Stimulated activated naive CD8-positive, alpha-beta T cell treated with anti-CD3 and anti-CD28 coated beads, Interleukin-15, Interleukin-2, amounts not matched to agents 100 U/mL and 50 U/mL, for 24 hours (primary cell): ENCODE measurements at regions not wholly inside any gene's neighbourhood (a gene's known extent, or its start where the extent isn't known, plus 50 kb on each side); places are given as distances from the start of the nearest gene placed in this dataset.
"Not testable (repeated sequence)": the region's sequence is repeated elsewhere in the genome, so short reads cannot be mapped to it uniquely, and the experiment has no call there.

Source experiments
- ATAC-seq: fragments of 150-1000 bp; cut with Tn5 transposase; one replicate; pipeline ENCODE4 v1.10.0; 2021
- DNase-seq: peaks from one replicate; pipeline ENCODE4 v3.0.0; 2021

DNA sequence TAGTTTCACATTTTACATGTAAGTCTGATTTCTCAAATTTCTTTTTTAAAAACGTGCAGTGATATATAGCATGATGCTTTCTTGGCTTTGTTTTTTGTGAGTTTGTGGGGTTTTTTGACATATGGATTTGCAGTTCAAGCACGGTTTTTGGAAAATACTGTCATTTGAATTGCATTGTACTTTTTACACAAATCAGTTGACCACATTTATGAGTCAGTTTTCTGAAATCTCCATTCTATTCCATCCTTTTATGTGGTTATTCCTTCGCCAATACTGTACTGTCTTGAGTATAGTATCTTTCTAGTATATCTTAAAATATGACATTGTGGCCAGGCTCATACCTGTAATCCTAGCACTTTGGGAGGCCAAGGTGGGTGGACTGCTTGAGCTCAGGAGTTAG, 890.0 kb upstream of the CITED2 start:
- ATAC-seq (no peak), DNase-seq (no peak)

DNA sequence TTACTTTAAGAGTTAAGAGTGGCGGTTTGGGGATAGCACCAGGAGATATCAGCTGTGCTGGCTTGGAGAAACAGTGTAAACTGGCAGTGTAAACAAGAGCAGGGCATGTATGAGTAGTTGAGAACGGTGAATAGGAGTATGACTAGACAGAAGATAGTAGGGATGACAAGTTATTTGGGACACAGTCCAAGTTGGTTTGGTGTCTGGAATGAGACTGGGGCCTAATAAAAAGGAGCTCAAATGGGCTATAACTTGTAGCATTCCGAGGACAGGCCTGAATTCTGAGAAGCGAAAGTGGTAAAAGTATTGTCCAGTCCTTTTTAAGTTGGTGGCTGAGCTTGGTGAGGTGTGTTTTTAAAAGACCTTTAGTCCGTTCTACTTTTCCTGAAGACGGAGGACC, 883.9 kb upstream of the CITED2 start:
- ATAC-seq, DNase-seq: not testable (repeated sequence)

DNA sequence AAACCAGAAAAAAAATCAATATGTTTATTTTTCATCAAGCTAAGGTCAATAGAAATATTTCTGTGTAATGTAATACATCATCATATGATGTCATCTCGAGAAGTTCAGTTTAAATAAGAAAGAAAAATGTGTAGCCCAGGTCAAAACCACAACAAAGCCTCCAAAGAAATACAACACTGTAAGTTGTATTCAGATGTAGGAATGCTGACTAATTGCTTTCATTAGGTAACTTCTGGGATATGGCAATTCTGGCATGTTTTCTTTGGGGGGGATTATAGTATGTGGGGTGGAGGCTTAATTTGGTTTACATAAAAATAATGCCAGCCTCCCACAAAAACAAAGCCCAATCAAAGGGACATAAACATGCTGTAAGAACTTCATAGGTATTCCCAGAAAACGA, 881.8 kb upstream of the CITED2 start:
- ATAC-seq = no peak

DNA sequence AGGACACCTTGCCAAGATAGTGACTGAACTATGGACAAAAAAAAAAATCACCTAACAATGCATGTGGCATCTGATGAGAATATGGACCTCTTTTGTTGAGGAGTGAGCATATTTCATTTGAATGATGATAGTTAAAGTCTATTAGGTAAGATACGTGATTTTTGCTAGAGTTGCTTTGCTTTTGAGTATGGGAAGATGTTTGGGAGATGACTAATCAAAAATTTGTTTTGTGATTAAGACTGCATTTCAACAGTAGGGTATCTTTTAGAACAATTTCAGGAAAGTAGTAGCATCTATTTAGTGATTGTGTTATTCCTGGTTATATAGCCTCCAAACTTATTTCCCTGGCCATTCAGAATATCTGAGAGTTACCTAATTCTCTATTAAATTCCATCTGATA, 878.6 kb upstream of the CITED2 start:
- no peak for DNase-seq
- no peak for ATAC-seq

More for the DNA sequence above, 881.8 kb upstream of the CITED2 start:
- DNase-seq = no peak

DNA sequence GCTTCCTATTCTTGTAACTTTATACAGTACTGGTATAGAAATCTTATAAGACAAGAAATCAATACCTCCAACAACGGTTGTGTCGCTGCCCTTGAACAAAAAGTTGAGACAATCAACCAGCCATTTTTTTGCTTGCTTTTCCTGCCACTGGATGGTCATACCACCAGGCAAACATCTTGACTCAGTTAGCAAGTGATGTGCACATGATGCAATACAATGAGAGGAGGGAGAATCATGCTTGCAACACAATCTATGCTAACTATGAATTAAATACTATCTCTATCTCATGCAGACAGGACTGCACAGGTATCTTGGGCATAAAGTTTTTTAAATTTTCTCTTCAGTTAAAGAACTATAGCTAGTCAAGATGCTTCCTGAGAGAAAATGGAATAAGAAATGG, 877.7 kb upstream of the CITED2 start:
- DNase-seq (no peak), ATAC-seq (no peak)

DNA sequence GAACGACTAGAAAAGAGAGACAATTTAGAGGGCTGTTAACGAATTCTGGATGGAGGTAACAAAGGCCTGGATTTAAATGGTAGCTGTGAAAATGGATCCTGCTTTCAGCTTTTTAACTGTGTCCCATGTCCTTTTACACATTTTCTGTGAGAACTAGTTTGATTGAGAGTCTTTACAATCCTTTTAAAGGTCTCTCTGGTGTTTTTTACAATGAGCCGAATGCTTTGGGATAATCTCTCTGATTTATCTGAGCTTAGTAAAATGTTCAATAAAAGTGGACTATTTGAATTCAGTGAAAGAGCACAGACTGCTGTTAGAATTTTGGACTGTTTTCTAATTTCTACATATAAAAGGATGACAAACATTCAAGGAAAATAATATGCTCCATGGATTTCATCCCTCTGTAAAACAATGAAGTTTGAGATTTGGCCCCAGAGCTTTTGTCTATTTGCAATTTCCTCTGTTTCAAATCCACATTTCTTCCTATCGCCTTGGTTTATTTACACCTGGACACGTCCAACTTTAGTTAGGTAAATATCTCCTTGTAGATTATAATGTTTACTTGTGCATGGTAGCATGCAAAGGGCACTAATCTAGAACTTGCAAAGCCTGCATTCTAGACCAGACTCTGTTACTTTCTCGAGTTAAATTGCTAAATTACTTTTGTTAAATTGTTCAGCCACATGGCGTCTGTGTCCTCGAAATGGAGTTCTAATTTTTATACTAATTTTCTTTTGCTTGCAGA, 871.0 kb upstream of the CITED2 start:
- ATAC-seq (no peak), DNase-seq (no peak)

DNA sequence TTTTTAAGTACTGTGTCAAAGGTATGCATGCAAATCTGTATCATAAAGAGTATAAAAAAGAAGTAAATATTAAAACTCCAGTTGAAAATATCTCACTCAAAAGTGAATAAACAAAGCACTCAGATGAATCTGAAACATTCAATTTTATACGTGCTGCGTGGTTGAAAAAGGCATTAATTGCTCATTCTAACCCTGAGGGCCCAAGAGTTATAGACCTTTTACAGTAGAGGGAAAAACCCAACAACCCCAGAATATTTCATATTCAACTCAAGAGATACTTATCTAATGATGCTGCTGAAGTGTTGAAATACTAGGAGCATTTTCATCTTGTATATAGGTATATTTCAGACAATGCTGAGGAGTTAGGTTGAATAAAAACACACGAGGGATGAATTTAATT, 862.8 kb upstream of the CITED2 start:
- DNase-seq = no peak
- no peak for ATAC-seq

DNA sequence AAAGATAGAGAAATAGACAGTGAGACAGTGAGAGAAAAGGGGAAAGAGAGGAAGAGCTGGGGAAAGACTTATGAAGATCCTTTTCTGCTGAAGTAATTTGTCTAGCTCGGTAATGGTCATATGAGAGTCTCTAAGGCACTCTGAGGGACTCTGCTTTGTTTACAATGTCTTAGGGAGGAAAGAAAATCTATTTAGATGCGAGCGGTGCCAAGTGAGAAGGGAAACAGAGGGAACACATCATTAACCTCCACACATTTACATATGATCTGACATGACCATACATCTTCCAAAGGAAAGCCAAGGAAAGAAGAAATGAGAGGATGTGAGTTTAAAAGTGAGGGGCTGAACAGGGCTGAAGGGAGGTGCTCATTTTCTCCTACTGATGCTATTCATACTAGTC, 862.3 kb upstream of the CITED2 start:
- DNase-seq = no peak
- no peak for ATAC-seq

DNA sequence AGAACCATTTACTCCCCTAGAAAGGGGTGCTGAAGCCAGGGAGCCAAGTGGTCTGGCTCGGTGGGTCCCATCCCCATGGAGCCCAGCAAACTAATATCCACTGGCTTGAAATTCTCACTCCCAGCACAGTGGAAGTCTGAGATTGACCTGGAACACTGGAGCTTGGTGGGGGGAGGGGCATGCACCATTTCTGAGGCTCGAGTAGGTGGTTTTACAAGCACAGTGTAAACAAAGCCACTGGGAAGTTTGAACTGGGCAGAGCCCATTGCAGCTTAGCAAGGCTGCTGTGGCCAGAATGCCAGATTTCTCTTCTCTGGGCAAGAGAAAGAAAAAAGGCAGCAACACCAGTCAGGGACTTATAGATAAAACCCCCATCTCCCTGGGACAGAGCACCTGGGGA, 855.8 kb upstream of the CITED2 start:
- no peak for ATAC-seq
- no peak for DNase-seq

DNA sequence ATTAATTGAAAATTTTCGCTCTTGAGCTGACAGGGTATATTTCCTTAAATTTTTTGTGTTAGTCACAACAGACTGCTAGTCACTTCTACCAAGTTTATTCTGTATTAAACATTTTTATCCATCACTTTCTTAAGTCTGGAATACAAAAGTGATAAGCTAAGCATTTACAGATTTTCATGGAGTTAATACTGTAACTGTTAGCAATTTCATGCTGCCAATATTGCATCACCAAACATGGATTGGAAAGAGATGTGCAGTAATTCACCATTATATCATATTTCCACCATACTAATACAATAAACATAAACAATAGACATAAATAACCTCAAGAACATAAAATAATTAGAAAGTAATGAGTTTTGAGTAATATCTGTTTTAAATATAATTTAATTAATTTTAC, 854.0 kb upstream of the CITED2 start:
- ATAC-seq = no peak
- no peak for DNase-seq

DNA sequence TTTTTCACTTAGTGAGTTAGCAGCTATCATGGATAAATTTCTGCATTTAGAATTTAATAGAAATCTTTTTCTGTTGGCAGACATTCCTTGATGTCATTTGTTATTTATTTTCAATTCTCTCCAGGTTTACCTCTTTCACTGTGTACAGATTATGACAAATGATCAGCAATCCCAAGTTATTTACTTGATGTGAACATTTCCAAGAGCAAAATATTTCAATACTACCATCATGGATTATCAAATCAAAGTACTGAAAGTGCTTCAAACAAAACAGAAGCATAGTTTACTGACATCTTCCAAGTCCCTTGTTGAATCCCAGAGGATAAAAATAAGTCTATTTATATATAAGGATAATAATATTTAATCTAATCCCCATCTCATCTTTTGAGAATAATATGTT, 852.2 kb upstream of the CITED2 start:
- no peak for ATAC-seq
- DNase-seq = no peak

DNA sequence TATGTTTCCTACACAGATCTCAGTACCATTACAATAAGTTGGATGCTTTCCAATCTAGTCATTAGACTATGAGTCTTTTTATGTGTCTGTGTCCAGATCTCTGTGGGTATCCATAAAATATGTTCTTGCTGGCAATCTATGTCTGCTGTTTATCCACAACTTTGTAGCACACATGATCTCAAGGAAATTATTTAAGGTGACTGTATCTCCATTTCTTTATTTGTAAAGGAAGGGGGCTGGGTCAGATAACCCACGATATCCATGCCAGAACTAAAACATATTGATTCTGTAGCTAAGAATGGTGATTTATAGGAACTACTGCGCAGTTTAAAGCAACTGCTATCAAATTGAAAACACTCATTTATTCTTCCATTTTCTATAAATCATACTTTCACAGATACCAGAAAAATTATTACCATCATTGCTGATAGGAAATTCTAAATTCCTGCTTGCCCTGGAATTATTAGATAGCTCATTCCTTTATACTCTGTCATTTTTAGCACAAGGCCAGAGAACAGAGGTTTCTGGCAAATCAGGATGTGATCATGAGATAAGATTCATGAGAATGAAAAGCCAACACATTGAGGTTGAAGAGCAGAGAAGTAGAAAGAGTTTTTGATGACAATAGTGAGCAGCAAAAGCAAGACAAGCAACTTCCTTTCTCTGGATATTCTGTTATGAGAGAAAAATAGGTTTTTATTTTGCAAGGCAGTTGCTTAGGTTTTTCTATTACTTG, 851.4 kb upstream of the CITED2 start:
- ATAC-seq (no peak), DNase-seq (no peak)

DNA sequence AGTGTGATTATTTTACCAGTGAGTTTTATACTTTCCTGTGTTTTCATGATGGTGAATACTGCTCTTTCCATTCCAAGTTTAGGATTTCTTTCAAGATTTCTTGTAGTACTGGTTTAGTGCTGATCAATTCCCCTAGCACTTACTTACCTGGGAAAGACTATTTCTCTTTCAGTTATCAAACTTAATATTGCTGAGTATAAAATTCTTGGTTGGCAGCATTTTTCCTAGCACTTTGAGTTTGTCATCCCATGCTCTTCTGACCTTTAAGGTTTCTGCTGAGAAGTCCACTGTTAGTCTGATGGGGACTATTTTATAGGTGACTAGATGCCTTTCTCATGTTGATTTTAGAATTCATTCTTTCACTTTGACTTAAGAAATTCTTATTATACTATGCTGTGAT, 842.8 kb upstream of the CITED2 start:
- DNase-seq = no peak
- ATAC-seq = no peak

DNA sequence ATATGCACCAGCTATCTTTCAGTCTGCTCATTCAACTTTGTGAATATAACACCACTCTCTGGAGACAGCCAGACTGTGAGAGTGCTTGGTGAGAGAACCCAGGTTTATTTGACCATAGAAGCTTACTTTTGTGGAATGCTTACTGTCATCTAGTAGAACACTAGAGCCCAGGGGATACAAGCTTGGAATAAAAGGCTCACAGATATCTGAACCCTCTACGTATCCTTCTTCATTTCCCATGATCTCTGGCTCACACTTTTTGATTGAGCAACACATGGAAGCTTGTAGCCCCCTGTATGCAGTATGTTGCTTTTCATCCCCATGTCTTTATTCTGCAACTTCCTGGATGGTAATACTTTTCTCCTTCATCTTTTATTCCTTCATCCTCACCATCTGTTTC, 835.3 kb upstream of the CITED2 start:
- DNase-seq (no peak), ATAC-seq (no peak)

DNA sequence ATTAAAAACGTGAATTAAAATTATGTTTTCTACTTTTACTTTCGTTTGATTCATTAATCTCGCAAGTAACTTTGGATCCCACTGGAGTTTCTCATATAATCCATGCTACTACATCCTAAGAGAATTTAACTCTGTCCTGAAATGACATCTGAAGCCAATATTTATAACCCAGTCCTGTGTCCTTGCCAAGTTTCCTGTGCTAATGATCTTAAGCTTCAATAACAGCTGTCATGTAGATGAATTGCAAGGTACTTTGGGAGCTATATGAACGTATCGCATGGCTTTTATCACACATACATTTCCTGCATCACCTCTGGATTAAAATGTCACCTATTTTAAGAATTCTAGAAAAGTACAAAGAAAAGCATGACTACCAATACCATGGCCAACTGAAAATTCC, 833.8 kb upstream of the CITED2 start:
- ATAC-seq (no peak), DNase-seq (no peak)

DNA sequence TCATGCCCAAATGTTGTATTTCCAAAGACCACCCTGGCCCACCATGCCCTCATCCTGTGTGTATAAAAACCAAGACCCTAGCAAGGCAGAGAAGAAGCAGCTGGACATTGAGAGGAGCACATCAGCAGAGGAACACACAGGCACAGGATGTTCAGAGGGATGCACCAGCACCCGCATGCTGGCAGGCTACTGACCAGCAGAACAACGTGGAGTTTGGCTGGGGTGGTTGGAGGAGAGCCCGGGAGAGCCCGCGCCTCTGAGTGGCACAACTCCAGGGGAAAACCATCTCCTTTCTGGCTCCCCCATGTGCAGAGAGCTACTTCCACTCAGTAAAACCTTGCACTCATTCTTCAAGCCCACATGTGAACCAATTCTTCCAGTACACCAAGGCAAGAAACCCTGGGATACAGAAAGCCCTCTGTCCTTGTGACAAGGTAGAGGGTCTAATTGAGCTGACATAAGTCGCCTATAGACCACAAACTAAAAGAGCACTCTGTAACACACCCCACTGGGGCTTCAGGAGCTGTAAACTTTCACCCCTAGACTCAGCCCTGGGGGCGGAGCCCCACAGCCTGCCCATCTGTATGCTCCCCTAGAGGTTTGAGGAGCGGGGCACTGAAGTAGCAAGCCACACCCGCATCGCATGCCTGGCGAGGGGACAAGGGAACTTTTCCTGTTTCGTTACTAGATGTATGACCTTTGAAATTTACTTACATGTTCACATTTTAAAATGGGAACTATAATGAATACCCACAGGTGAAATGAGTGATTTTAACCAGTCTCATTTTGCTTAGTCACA, 831.5 kb upstream of the CITED2 start:
- ATAC-seq (no peak), DNase-seq (no peak)

DNA sequence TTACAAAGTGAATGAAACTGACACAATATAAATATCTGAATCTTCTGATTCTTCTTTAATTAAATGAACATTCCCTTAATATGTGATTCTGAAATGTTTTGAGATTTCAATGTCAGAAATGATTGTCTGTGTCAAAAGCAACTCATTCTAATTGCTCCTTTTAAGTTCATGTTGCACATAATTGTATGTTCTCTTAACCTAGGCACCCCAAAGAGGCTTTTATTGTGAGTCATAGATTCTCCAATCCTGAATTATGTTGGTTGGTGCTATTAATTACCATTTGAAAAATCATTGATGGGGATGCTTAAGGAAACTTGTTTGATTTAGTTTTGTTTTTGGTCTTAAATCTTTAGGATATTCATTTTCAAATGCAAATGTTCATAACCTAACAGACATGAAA, 829.7 kb upstream of the CITED2 start:
- no peak for ATAC-seq
- DNase-seq = no peak

DNA sequence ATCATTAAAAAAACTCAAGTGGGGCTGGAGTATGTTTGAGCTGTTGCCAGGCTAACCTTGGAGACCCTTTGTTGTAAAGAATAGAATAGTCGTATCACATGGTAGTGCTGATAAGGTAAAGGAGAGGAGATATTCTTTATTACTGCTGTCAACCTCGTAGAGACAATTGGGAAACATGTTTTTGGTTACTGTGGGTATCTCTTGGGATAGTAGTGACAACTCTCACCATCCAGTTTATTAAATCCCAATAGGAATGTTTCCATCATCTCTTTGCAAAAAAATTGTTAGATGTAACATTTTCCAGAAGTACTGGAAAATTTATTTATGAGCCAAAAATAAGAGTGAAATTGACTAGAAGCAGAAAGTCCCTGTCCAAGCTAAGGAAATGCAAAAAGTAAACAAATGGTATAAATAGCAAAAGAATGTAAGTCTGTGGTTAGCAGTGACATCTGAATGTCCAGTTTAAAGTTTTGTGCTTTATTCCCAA, 829.3 kb upstream of the CITED2 start:
- ATAC-seq = no peak
- no peak for DNase-seq

DNA sequence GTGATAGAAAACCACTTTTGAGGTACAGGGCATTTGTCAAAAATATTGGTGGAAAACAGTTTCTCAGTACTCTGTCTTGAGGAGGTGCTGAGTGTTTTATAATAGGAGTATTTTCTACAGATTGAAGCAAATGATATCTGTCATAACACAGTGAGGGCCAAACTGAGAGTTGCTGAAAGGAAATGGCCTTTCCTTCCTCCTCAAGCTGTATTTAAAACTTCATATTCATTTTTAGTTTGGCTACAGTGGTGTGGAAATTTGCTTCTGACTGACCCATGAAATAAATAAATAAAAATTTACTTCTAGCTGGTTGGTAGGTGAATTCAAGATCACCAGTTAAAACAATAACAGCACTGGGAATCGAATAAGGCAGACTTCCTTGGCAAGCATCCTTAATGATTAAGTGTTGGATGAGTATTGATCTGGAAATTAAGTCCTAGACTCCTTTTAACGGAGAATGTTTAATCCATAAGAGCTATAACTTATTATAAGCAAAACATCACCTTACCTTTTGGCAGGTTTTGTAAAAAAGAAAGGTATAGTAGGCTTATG, 828.6 kb upstream of the CITED2 start:
- DNase-seq (no peak), ATAC-seq (no peak)

DNA sequence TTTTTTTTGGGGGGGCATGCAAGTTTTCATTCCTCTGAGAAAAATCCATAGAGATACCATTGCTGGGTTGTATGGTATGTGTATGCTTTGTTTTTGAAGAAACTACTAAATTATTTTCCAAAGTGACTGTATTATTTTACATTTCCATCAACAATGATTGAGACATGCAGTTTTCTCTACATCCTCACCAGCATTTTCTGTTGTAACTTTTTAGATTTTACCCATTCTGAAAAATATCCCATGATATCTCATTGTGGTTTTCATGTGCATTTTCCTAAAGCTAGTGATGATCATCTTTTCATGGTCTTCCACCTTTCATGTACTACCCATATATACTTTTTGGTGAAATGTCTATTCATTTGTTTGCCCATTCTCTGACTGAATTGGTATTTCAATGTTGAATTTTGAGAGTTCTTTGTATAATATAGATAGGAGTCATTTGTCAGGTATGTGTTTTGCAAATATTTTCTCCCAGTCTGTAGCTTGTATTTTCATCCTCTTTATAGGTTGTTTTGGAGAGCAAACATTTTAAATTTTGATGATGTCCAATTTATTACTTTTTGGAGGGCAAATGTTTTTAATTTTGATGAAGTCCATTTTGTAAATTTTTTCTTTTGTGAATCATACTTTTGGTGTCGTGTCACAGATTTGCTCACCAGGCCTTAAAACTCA, 827.5 kb upstream of the CITED2 start:
- DNase-seq (no peak), ATAC-seq (no peak)

DNA sequence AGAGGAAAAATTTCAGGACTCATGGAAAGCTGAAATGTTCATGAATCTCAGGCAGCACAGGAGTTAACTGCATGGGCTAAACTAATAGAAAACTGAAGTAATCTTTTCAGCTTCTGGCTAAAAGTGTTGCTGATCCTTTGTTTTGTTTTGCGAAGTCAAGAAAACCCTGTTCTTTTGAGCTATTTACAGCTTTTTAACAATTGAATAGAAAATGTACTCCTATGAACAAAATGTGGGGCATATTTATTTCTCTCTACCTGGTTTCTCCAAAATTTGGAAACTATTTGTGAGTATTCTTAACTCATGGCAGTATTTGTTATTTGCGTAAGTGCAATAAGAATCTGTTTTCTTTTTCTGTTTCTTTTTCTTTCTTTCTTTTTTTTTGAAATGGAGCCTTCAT, 818.8 kb upstream of the CITED2 start:
- no peak for ATAC-seq
- no peak for DNase-seq

DNA sequence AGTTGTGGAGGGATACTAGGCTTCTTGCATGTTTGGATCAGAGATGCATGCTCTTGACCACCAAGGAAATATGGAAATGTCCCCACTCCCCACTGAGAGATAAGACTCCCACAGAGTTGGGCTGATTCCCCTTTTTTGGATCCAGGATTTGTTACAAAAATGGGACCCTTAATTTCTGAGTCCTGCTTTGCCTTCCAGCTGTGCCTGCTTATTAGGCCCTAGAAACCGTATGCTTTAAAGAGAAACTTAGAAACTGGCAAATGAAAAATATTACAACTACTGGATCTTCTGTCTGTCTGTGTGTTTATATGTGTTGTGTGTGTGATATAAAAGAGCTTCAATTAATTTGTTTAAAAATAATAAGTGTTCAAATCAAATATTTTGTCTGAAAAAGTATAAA, 817.6 kb upstream of the CITED2 start:
- ATAC-seq = no peak
- DNase-seq = no peak
